Activated naive CD4-positive, alpha-beta T cell (primary cell): ENCODE measurements at regions not wholly inside any gene's neighbourhood (a gene's known extent, or its start where the extent isn't known, plus 50 kb on each side); places are given as distances from the start of the nearest gene placed in this dataset.

Source experiments
- DNase-seq, 4 experiments: peaks; one replicate each; lab custom pipeline; 2025; lab: John Stamatoyannopoulos, UW

DNA sequence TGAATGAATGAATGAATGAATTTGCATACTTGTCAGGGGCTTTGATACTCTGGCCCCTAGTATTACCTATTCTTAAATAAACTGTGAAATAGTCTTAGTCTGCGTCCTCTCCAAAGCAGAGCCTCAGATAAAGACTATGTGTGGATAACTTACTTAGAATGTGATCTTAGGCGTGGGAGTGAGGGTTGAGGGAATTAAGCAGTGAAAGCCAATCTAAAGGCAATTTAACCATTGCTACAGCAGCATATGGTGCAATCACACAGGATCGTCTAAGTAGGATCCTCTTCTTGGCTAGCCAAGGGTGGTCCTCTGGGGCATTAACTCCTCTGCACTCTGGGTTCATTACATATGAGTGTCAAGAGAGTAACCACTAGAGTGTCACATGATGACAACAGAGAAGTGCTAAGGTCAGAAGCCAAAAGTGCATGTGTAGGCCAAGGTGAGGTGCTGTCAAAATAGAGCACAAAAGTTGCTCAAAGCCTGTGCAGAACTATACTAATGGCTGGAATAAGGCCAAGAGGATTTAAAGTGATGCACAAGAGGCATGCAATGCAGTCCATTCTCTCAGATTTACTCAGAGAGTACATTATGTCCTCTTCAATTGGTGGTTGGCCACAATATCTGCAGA is 274.4 kb upstream of the SEMA6A start:
- DNase-seq: no peak

DNA sequence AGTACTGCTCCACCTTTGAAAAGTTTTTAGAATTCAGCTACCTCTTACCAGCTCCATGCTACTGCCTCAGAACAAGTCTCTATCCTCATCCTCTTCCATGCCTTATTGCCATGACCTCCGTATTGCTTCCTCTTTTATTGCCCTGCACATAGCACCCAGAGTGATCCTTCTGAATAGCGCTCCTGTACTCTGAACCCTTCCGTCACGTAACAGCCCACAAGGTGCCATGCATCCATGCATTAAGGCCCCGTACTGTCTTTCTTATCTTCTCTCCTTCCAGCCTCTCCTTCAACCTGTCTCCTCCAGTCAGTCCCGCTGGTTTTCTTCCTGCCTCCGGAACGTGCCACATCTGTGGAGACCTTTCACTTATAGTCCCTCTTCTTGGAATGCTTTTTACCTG is 273.3 kb upstream of the SEMA6A start:
- DNase-seq: no peak

DNA sequence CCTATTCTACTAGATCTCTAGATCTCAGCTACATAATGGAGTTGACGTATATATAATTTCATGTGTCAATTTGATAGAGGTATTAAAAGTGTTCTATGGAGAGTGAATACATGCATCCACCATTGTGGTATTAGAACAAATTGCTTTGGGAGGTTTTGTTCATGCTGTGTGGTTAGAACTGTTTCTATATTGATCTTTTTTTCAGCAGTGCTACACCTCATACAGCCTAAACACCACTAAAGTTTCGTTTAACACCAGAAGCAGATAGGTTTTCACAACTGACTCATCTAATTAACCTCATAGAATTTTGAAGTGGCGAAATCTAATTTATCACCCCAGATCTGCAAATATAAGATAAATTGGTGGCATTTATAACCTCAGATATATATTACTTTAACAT is 269.4 kb upstream of the SEMA6A start:
- DNase-seq: no peak

DNA sequence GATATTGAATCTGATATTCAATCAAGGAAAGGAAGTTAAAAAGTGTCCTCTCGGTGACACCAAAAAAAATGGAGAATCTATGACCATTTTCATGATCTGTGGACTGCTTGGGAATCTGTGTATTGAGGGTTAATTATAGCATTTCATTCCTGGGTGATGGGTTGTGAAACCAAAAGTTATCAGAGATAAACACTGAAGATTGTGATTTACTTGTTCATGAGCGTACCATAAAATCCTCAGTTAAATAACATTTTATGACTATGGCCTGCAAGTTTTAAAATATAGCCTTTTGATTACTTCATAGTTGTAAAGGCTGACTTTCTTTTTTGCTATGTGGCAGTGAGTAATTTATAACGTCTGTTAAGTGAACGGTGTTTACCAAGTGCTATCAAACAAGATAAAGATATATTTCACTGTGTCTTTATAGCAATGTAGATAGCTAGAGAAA is 267.9 kb upstream of the SEMA6A start:
- no peak for DNase-seq

DNA sequence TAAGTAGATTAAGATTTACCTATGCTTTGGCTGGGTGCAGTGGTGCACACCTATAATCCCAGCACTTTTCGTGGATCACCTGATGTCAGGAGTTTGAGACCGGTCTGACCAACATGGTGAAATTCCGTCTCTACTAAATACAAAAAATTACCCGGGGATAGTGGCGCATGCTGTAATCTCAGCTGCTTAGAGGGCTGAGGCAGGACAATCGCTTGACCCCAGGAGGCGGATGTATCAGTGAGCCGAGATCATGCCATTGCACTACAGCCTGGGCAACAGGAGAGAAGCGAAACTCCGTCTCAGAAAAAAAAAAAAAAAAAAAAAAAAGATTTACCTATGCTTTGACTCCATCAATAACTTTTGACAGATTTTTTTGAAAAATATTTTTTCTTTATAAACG is 267.1 kb upstream of the SEMA6A start:
- no peak for DNase-seq

DNA sequence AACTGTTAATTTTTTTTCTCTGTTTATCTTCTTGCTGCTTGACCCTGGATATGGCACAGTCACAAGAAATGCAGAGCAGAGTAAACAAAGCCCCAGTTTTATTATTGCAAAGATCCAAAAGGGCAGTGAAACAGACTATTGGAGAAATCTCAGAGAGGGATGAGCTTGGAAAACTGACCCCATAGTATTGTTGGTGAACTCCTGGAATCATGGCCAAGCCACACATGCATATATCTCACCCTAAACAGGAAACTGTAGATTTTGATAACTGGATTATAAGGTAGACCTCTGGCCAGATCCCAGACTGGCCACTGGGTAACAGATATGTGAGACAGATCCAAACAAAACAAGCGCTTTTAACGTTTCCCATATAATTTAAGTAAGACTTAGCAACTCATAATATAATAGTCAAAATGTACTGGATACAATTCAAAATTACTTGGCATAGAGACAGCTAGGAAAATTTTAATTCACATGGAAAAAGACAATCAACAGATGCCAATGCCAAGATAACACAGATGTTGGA is 263.5 kb upstream of the SEMA6A start:
- no peak for DNase-seq

DNA sequence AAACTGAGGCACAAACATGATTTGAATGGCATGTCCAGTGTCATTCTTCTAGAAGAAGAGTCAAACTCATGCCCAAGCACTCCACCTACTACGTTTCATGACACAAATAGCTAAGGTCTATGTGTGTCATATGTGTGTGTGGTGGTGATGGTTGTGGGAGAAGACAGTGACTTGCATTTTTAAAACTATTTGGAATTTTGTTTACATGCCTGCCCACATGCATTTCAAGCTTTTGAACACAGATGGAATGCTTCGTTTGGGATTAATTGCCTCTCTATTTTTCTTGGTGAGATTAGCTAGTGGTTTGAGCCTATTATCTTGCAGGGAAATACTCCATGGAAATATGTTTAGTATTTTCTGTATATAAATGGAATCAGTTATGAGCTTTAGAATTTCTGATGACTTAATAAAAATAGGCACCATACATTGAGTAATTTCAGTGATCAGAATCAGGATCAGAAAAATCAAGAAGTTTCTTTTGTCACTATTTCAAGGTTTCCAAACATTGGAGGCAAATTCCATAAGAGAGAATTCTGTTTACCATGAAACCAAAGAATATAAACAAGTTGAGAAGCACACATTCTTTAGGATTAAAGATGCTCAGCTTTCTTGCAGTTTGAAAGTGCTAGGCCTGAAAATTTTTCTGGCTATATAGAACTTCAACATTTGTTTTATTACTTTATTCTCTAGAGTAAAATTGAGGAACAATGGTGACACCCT is 260.3 kb upstream of the SEMA6A start:
- no peak for DNase-seq

DNA sequence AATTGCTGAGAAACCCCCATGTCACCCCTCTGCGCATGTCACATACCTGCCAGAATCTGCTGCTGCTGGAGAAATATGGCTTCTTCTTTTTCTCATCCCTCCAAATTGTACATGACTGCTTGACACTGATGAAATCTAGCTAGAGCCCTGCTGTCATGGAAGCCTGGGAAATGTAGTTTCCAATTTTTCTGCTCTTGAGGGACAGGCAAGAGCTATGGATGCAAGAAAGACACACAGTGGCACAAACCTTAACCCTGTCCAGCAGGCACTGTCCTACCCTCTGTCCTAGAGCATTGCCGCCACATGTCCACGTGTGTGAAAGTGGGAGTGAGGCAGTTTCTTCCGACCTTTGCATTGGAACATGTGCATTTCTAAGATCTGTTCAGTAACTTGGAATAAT is 255.5 kb upstream of the SEMA6A start:
- DNase-seq: no peak

DNA sequence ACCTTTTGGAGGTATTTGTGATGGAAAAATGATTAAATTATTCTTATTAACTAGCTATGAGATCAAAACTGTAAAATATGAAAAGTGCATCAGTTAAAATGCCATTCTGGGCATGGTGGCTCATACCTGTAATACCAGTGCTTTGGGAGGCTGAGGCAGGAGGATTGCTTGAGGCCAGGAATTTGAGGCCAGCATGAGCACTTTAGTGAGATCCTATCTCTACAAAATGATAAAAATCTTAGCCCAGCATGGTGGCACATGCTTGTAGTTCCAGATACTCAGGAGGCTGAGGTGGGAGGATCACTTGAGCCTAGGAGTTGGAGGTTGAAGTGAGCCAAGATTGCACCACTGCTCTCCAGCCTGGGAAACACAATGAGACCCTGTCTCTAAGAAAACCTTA is 252.5 kb upstream of the SEMA6A start:
- DNase-seq: no peak

DNA sequence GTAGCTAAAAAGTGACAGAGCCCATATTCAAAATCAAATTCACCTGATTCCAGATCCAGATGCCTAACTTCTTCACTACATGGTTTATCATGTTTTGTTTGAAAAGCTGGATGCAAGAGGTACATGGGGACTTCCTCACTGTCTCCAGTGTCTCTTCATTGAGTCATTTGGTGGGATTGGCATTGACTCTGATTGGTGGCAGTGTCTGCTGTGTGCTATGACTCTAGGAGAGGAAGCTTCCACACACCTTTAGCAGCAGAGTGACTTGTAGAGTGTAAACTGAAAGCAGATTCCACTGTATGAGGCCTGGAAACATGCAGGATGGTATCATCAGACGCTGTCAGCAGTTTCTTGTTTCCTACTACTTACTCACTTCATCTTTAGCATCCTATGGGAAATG is 250.9 kb upstream of the SEMA6A start:
- no peak for DNase-seq

DNA sequence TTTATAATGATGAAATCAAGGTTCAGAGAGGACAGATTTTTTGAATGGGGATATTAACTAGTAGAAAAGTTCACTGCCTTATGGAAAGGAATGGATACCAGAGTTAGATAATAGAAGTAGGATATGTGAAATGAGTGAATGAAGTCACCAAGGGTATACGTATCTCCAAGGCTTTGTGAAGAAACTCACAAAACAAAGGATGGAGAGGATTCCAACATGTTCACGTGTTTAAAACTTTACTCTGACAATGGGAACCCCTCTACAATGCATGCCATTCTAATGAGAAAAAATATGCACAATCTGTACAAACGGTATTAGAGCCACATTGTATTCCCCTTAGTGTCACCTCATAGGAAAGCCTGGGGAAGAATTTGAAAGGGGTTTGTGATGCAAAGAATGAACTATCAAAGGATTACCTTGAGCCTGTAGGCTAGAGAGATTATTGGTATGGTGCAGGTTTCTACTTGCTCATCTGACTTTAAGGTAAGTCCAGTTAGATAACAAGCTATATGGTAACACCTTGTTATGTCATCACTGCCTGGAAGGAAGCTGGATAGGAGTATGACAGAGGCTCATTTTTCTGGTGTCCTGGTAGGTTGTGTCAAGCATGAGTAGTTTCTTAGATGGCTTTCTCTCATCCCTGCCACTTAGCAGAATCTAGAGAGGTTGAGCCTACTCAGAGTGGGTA is 250.3 kb upstream of the SEMA6A start:
- DNase-seq: no peak

DNA sequence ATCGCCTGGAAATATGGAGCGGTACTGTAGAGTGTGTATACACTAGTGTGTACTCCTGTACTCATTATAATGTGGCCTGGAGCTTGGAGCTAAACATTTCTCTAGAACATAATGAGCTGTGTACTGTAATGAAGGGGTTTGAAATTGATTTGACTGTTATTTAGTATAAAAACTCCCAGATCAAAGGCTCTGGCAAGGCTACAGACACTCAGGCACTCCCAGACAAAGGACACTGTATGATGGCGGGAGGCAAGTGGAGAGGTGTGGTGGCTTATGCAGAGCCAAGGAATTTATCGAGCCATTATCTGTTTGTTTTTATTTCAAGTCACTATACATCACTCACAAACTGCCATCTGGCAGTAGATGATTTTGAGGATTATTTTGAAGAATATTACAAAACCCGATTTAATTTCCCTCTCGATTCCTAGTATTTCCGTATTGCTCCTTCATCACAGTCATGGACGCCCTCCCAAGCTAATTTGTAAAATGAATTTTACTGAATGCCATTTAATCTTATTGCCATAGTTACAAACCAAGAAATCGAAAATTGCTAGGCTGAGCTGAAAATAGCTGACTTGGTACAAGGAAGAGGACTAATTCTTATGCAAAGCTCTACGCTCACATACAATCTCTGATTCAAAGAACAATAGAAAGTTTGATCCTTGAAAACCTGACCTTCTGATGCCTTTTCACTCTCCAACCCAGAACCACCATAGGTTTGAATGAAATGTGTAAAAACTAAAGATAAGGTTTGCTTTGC is 240.2 kb upstream of the SEMA6A start:
- DNase-seq: no peak

DNA sequence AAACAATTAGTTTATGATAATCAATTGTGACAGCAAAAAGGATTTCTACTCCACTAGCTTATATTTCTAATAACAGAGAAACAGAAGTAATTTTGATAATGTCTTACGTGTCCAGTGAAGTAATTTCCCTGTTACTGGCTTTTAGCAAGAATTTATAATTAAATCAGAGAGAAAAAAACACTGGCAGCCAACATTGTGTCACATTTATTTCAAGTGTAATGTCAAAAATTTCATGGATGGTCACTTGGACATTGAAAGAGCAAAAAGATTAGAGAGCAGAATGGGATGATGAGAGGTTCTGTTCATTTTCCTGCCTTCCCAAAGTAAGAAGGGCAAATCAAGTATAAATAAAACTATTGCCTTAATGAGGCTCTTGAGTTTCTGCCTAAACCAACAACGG is 239.3 kb upstream of the SEMA6A start:
- no peak for DNase-seq

DNA sequence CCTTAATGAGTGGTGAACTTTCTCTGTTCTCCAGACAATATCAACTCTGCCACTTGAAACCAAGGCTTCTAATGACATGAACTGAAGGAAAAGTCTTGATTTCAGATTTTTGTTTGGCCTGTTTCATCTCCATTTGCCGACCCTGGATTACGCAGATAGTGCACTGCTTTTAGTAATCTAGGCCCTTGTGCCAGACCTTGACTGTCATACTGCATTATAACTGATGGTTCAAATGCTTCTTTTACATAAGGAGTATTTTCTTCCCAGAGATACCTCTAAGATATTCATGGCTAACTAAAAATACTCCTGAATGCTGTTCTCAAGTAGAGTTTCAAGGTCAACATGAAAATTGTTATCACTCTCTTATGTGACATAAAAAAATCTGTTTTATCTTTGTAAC is 238.7 kb upstream of the SEMA6A start:
- no peak for DNase-seq

DNA sequence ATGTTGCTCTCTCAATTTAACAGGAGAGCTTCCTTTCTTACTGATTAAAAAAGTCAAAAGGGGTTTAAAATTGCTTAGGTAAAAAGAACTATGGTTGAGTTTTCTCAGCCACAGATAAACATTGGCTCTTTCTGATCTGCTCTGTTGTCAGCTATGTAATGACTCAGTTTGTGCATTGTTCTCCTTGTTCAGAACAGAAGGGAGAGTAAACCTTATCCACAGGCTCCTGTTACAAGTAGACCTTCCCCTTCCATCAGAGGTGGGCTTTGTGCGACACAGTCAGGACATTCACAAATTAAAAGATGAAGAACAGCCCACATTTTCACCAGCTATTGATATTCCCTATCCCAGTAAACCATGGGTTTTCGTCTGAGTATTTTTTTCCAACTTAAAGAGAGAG is 236.3 kb upstream of the SEMA6A start:
- DNase-seq: no peak

DNA sequence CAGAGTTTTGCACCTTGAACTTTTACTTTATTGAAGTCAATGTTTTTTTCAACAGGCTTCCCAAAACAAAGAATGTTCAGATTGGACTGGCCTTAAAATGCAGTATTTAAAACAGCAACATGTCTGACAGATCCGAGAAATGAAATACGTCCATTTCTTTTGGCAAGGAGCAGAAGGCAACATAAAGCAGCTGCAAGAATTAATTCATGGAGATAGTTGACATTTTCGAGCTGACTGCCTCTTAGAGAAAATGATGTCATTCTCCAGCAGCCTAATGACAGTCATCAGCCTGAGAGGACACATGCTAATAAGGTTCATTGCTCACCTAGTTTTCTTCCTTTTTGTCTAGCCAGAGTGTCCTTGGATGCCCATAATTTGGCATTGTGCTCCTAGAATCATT is 232.2 kb upstream of the SEMA6A start:
- DNase-seq: no peak

DNA sequence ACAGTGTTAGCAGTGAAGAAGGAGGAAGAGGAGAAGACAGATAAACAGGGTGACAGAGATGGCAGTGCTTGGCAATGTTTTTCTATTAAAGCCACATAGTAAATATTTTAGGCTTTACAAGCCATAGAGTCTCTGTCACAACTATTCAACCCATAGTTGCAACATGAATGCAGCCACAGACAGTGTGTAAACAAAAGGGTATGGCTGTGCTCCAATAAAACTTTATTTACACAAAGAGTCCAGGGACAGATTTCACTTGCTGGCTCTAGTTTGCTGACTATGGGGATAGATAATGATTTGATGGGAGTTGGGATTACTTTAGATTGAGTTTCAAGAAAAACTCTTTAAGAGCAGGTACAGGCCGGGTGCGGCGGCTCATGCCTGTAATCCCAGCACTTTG is 224.8 kb upstream of the SEMA6A start:
- no peak for DNase-seq

DNA sequence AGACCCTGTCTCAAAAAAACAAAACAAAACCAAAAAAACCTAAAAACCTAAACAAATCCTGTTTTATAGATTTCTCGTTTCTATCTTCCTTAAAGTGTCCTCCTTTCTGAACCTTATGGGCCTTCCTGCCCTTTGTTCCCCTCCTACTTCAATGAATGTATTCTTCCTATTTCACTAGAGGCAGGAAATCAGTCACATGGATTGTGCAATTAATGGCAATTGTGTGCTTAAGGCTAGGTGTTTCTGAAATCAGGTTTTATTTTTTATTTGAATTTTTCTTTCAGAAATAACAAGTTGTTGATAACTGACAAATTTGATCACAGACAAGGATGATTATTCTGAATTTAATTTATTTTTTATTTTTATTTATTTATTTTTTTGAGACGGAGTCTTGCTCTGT is 220.6 kb upstream of the SEMA6A start:
- no peak for DNase-seq

DNA sequence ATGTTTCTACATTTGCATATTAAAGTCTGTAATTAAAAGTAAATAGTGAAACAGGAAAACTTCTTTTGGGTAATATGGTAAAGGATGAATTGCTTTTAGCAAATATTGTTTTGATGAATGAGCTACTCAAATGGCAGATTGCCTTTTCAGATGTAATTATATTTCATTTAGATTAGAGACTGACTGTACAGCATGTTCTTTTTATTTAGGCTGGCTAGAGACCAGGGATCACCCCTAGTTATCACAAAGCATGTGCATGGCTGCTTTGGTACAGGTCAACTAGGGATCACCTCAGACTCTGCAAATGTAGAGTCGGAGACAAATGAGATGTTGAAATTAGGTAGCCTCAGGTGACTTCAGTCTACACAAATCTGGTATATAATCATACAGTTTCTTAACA is 214.9 kb upstream of the SEMA6A start:
- DNase-seq: no peak

DNA sequence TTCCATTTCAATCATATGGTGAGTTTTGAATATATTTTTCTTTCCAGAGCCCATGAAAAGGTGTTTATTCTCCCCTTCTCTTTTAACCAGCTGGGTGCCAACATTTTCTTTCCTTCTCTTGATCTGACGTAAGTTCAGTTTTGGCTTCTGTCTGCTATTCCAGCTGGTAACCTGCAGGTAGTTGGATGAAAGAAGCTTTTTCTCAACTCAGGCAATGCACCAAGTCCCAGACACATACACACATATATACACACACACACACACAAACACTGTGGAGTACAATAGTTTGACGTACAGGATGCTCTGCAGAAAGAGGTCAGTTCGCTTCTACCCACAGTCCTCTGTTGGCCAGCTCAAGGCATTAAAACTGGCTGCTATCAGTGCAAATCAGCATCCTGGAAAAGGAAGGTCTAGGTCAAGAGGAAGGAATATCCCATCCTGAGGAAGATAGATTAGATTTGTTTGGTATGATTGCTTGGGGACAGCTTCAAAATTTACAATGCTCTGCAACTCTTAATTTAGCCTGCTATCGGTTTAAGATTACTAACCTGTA is 214.3 kb upstream of the SEMA6A start:
- DNase-seq: no peak

DNA sequence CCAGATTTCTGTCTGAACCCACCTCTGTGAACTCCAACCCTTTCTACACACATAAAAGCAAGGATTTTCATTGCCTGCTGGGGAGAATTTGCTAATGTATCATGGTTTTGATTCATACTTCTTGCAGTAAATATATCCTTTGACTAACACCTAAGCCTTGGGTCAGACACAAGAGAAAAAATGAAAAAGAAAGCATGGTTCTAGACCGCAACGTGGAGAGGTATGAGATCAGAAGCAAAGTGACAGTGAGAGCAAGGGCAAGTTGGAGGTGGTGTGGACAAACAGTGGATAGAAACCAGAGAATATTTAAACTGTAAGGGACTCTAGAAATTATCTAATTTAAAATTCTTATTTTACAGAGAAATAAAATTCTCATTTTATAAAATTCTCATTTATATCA is 212.9 kb upstream of the SEMA6A start:
- DNase-seq: no peak

DNA sequence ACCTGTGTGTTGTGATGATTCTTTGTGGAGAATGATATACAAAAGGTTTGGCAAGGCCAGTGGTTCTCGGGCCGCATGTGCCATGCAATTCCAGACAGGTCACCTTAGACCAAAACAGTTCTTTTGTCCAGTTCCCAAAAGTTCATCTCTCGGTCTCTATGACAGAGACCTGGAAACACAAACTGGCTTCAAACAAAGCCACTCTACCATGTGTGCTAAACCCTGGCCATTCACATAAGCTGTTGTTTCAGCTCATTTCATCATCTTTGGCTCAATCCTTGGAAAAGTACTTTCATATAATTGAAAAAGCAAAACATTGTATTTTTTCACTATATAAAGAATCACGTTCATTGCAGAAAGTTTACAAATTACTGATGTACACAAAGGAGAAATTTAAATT is 210.5 kb upstream of the SEMA6A start:
- no peak for DNase-seq
